Frontal cortex (tissue), 3 donors: ENCODE measurements at regions not wholly inside any gene's neighbourhood (a gene's known extent, or its start where the extent isn't known, plus 50 kb on each side); places are given as distances from the start of the nearest gene placed in this dataset.

Source experiments
- DNase-seq, 2 donors: peaks; one replicate each; pipeline ENCODE4 v3.0.0; 2012; ENCODE audit warnings: low spot score in 2 of 2
- FAIRE-seq: peaks from 2 replicates; lab custom pipeline; 2012; peaks lifted over from hg19 to GRCh38; lab: Jason Lieb, UNC
- donor health status: control.
- donor health status: control.
- donor health status: control.

GRCh38 chr15:61315471-61315870, 86.4 kb upstream of the RORA start:
- FAIRE-seq = no peak
- no peak for DNase-seq

DNA sequence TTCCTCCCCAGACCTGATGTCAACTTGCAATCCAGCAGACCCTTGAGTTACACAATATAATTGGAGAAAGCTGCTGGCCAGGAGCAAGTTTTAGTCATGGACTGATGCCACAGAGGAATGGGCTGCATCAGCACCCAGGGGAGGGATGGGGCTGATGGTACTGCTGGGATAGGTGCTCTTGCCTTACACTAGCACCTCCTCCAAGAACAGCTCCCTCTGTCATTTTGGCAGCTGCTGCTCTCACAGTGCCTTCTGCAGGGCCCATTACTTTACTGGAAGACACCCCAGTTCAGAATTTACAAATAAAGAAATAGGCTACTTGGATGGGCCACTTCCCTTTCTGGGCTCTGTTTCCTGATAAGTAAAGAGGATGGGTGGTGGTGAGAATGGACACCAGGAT, 85.3 kb upstream of the RORA start:
- FAIRE-seq = no peak
- DNase-seq = no peak

DNA sequence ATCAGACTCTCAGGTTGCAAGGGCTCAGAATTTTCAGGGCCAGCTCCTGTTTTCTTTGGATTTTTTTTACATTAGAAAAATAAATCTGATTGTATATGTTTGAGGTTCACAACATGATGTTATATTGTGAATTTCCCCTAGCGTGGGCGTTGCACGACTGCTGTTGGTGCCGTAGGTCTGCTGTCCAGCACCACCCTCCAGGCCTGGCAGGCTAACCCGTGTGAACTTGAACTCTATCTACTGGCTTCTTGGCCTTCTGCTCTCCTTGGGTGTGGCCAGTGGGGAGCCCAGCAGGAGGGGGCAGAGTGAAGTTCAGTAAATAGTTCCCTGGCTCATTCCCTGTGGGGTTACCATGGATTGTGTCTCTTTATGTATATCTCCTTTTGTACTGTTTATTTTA, 80.5 kb upstream of the RORA start:
- no peak for FAIRE-seq
- DNase-seq = no peak

- DNase-seq (no peak), FAIRE-seq (no peak)
Measured at GRCh38 chr15:61309031-61309511, 80.0 kb upstream of the RORA start.

DNA sequence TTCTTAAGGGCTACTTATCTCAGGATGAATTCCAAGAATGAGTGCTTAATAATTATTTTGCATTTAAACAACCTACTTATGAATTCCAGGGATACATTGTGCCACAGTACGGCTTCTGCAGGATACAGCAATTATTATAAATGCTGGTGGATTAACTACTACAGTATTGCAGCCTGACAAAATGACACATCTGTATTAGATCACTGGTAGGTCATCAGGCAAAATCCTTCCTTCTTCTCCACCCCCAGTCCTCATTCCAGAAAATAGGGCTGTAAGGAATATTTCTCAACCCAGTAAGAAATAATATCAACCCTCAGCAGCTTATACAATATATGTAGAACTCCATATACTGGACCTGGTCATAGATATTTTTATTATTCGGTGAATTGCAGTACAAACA, 79.3 kb upstream of the RORA start:
- no peak for DNase-seq

GRCh38 chr15:61307474-61307873, 78.4 kb upstream of the RORA start:
- no peak for FAIRE-seq
- no peak for DNase-seq

More for the DNA sequence above, 79.3 kb upstream of the RORA start:
- no peak for FAIRE-seq

GRCh38 chr15:61301701-61302100, 72.6 kb upstream of the RORA start:
- FAIRE-seq (no peak), DNase-seq (no peak)

GRCh38 chr15:61299075-61299763, 70.1 kb upstream of the RORA start:
- DNase-seq (no peak), FAIRE-seq (no peak)

DNA sequence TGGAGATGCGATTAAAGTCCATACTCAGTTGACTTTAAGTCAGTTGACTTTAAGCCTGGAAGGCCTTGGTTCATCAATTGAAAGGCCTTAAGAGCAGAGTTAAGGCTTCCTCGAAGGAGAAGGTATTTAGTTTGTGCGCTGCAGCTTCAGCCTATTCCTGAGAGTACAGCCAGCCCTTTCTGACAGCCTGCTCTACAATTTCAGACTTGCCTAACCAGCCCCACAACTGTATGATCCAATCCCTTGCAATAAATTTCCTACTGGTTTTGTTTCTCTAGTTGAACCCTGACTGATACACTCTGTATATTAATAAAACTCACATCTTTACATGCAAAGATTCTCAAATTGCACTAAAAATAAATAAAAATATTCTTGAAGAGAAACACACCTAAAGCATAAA, 66.1 kb upstream of the RORA start:
- DNase-seq (no peak), FAIRE-seq (no peak)

GRCh38 chr15:61282661-61283060, 53.6 kb upstream of the RORA start:
- FAIRE-seq (no peak), DNase-seq (no peak)

DNA sequence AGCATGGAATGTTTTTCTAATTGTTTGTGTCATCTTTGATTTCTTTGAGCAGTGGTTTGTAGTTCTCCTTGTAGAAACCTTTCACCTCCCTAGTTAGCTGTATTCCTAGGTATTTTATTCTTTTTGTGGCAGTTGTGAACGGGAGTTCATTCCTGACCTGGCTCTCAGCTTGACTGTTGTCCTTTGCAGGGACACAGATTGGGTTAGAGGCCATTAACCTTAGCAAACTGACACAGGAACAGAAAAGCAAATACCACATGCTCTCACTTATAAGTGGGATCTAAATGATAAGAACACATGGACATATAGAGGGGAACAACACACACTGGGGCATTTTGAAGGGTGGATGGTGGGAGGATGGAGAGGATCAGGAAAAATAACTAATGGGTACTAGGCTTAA, 52.2 kb upstream of the RORA start:
- FAIRE-seq = no peak
- DNase-seq = no peak
